Upper lobe of right lung (tissue), 1 donor: ENCODE measurements at regions not wholly inside any gene's neighbourhood (a gene's known extent, or its start where the extent isn't known, plus 50 kb on each side); places are given as distances from the start of the nearest gene placed in this dataset.

Source experiments
- ATAC-seq: fragments of 200-7000 bp; cut with Tn5 transposase; one replicate; pipeline ENCODE4 v1.9.1; 2020; ENCODE audit warnings: mild to moderate bottlenecking, moderate library complexity
- DNase-seq: peaks from one replicate; pipeline ENCODE4 v3.0.0-alpha.2; 2020
- H3K27ac ChIP-seq: fragments of 200-600 bp; one replicate; pipeline ENCODE4 v1.8.0; 2022
- H3K27me3 ChIP-seq: fragments of 200-600 bp; one replicate; pipeline ENCODE4 v1.8.0; 2022; ENCODE audit warnings: mild to moderate bottlenecking
- H3K36me3 ChIP-seq: fragments of 200-600 bp; one replicate; pipeline ENCODE4 v1.8.0; 2022
- H3K4me1 ChIP-seq: fragments of 200-600 bp; one replicate; pipeline ENCODE4 v1.8.0; 2022
- H3K4me3 ChIP-seq: fragments of 200-600 bp; one replicate; pipeline ENCODE4 v1.8.0; 2022; ENCODE audit warnings: mild to moderate bottlenecking
- H3K9me3 ChIP-seq: fragments of 200-600 bp; one replicate; pipeline ENCODE4 v1.8.0; 2022
- CTCF ChIP-seq: fragments of 200-600 bp; IDR thresholded peaks from one replicate; pipeline ENCODE4 v1.8.0; 2022; ENCODE audit warnings: antibody characterized with exemption
- intact Hi-C: fragments of 100-400 bp; cut with DNase I; formaldehyde crosslinking; loops from one replicate; pipeline ENCODE4 v1.11.0; 2022
- donor health status: DM: no; HTN: yes; CAD: no; lungs with severe emphysema.

GRCh38 chr12:46108721-46109120 is 118.3 kb upstream of the SCAF11 start:
- DNase-seq (no peak), ATAC-seq (no peak)
- Histone ChIP-seq H3K4me1 (no peaks in the 10 kb centered on the region), H3K4me3 (no peak overlapping the region), H3K36me3 (no peaks in the 10 kb centered on the region), H3K9me3 (no peaks in the 10 kb centered on the region), H3K27me3 (no peaks in the 10 kb centered on the region), H3K27ac (no peak overlapping the region)
- TF ChIP-seq CTCF = no peak
- intact Hi-C loops = no loop called here

- intact Hi-C loops = no loop called here
- Histone ChIP-seq H3K9me3 (no peaks in the 10 kb centered on the region), H3K4me3 (no peak overlapping the region), H3K27ac (no peak overlapping the region), H3K4me1 (no peaks in the 10 kb centered on the region), H3K27me3 (no peaks in the 10 kb centered on the region), H3K36me3 (no peaks in the 10 kb centered on the region)
- TF ChIP-seq CTCF = no peak
- no peak for DNase-seq
- ATAC-seq = no peak
These were observed 117.2 kb upstream of the SCAF11 start for GRCh38 chr12:46107591-46107990.

GRCh38 chr12:46105735-46106134 is 115.4 kb upstream of the SCAF11 start:
- Histone ChIP-seq H3K36me3 (no peaks in the 10 kb centered on the region), H3K9me3 (no peaks in the 10 kb centered on the region), H3K4me1 (no peaks in the 10 kb centered on the region), H3K27ac (no peak overlapping the region), H3K27me3 (no peaks in the 10 kb centered on the region), H3K4me3 (no peak overlapping the region)
- ATAC-seq = no peak
- TF ChIP-seq CTCF = no peak
- DNase-seq = no peak
- intact Hi-C loops = no loop called here

- intact Hi-C loops = no loop called here
- TF ChIP-seq CTCF = no peak
- H3K27me3 ChIP-seq = no peaks in the 10 kb centered on the region
- ATAC-seq = no peak
- H3K27ac ChIP-seq = no peak overlapping the region
- no peaks in the 10 kb centered on the region for H3K36me3 ChIP-seq
- H3K4me1 ChIP-seq = no peaks in the 10 kb centered on the region
- no peak for DNase-seq
- no peaks in the 10 kb centered on the region for H3K9me3 ChIP-seq
- H3K4me3 ChIP-seq = no peak overlapping the region
These were observed 113.4 kb upstream of the SCAF11 start for GRCh38 chr12:46103559-46104383.

- Histone ChIP-seq H3K27me3 (no peaks in the 10 kb centered on the region), H3K4me1 (no peaks in the 10 kb centered on the region), H3K4me3 (no peak overlapping the region), H3K9me3 (no peaks in the 10 kb centered on the region), H3K36me3 (no peaks in the 10 kb centered on the region), H3K27ac (no peak overlapping the region)
- ATAC-seq = no peak
- DNase-seq = no peak
- intact Hi-C loops = no loop called here
- TF ChIP-seq CTCF = no peak
These were observed 111.1 kb upstream of the SCAF11 start for GRCh38 chr12:46101485-46101869.
